Thoracic aorta (tissue), 2 donors: ENCODE measurements at regions not wholly inside any gene's neighbourhood (a gene's known extent, or its start where the extent isn't known, plus 50 kb on each side); places are given as distances from the start of the nearest gene placed in this dataset.

ENCODE experiments used
- ATAC-seq: fragments of 150-250 bp; one replicate; pipeline ENCODE4 v1.8.0; 2017; ENCODE audit warnings: low read depth; ENCODE audit not compliant: insufficient number of reproducible peaks, low FRiP score
- DNase-seq: peaks from one replicate; pipeline ENCODE4 v3.0.0-alpha.2; 2020; ENCODE audit warnings: low spot score
- H3K27ac ChIP-seq, 2 donors: fragments of 200-600 bp; sonication (generic); 1 replicate in 1 of 2; 2 replicates in 1 of 2; pipeline ENCODE4 v1.5.1; 2016; ENCODE audit warnings: mild to moderate bottlenecking in 2 of 2, moderate library complexity in 2 of 2
- H3K27me3 ChIP-seq: fragments of 200-600 bp; sonication (generic); replicated peaks from 2 replicates; pipeline ENCODE4 v1.6.0; 2016; ENCODE audit warnings: mild to moderate bottlenecking; ENCODE audit not compliant: insufficient read depth
- H3K36me3 ChIP-seq: fragments of 200-600 bp; sonication (generic); one replicate; pipeline ENCODE4 v1.5.1; 2016
- H3K4me1 ChIP-seq, 2 donors: fragments of 200-600 bp; sonication (generic); 1 replicate in 1 of 2; 2 replicates in 1 of 2; pipeline versions ENCODE4 v1.5.1 to v1.6.0; 2016; ENCODE audit warnings: low read depth in 2 of 2, mild to moderate bottlenecking in 1 of 2; ENCODE audit not compliant: control insufficient read depth in 1 of 2
- H3K4me3 ChIP-seq: fragments of 200-600 bp; sonication (generic); 2 replicates; pipeline ENCODE4 v1.5.1; 2016; ENCODE audit warnings: mild to moderate bottlenecking
- H3K9me3 ChIP-seq: fragments of 200-600 bp; sonication (generic); 2 replicates; pipeline ENCODE4 v1.5.1; 2016
- CTCF ChIP-seq: fragments of 200-600 bp; sonication (generic); IDR thresholded peaks from one replicate; pipeline ENCODE4 v1.5.1; 2019; ENCODE audit warnings: antibody characterized with exemption

DNA sequence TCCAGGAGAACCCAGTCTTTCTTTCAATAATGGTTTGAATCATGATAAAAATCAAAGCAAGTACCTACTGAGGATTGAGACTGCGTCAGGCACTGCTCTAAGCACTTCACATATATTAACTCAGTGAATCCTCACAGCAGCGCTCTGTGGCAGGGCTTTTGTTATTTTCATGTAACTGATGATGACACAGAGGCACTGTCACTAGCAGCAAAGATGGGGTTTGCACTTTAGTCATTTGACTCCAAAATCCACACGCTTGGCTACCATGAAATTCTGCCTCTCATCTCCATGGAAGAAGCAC is 98.8 kb upstream of the GSC start:
- ATAC-seq: no peak
- no peaks in the 10 kb centered on the region for H3K36me3 ChIP-seq
- TF ChIP-seq CTCF: no peak
- H3K4me1 ChIP-seq: no peaks in the 10 kb centered on the region
- no peak for DNase-seq
- no peaks in the 10 kb centered on the region for H3K27me3 ChIP-seq
- H3K4me3 ChIP-seq: no peak overlapping the region
- no peak overlapping the region for H3K27ac ChIP-seq
- no peaks in the 10 kb centered on the region for H3K9me3 ChIP-seq

- no peak for TF ChIP-seq CTCF
- no peaks in the 10 kb centered on the region for H3K27me3 ChIP-seq
- DNase-seq (no peak), ATAC-seq (no peak)
- H3K36me3 ChIP-seq: no peaks in the 10 kb centered on the region
- no peak overlapping the region for H3K4me3 ChIP-seq
- no peaks in the 10 kb centered on the region for H3K9me3 ChIP-seq
- H3K4me1 ChIP-seq: no peaks in the 10 kb centered on the region
- H3K27ac ChIP-seq: no peak overlapping the region
These were observed 98.2 kb upstream of the GSC start for GRCh38 chr14:94867946-94868771.

DNA sequence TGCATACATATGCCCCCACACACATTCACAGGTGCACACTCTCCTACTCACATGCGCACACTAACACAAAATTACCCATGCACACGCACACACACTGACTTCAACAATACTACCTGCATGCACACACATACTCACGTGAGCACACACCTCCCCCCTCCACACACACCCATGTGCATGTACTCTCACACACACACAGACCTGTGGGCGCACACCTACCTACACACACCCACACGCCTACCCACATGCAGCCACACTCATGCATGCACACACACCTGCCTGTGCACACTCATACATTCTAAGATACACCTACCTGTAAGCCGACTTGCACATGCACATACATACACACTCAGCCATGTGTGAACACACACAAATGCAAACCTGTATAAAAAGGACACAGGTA is 97.3 kb upstream of the GSC start:
- Histone ChIP-seq H3K4me1 (no peaks in the 10 kb centered on the region), H3K27me3 (no peaks in the 10 kb centered on the region), H3K36me3 (no peaks in the 10 kb centered on the region), H3K9me3 (no peaks in the 10 kb centered on the region), H3K27ac (no peak overlapping the region), H3K4me3 (no peak overlapping the region)
- ATAC-seq (no peak), DNase-seq (no peak)
- TF ChIP-seq CTCF: no peak

DNA sequence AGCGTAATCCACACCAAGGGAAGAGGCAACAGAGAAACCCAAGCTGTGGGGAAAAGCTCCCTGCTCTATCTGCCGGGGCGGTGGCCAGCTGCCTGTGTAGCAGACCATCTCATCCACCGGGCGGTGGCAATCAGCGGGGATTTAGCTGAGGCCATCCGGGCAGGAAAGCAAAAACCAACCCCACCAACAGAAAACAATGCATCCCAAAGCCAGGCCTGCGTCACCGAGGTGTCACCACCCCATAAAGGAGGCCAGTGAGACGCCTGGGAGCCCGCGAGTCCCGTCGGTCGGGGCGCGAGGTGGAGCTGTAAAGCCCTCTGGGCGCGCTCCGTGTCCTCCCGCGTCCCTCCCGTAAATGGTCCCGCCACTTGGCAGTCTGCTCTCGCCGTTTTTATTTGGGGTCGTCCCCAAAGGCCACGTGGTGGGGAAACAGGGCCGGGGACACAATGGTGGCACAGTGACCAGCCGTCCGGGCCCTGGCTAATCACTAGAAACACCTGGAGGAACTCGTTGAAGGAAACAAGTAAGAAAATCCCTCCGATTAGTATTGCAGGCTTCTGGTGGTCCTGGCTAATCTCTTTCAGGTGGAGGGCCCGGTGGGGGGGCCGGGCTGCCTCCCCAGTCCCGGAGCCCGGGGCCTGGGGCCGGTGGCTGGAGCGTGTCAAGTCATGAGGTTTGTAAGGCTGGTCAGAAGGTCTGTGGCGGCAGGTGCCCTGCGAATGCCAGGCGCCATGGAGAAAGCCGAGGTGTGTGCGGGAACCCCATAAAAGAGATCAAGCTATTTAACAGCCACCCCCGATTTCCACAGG is 94.7 kb upstream of the GSC start:
- H3K27ac ChIP-seq: no peak overlapping the region
- no peak for DNase-seq
- no peaks in the 10 kb centered on the region for H3K4me1 ChIP-seq
- ATAC-seq: no peak
- TF ChIP-seq CTCF: no peak
- H3K9me3 ChIP-seq: no peaks in the 10 kb centered on the region
- no peaks in the 10 kb centered on the region for H3K36me3 ChIP-seq
- H3K27me3 ChIP-seq: no peaks in the 10 kb centered on the region
- no peak overlapping the region for H3K4me3 ChIP-seq

- Histone ChIP-seq H3K4me1 (no peaks in the 10 kb centered on the region), H3K36me3 (no peaks in the 10 kb centered on the region), H3K9me3 (no peaks in the 10 kb centered on the region), H3K27me3 (no peaks in the 10 kb centered on the region), H3K27ac (no peak overlapping the region), H3K4me3 (no peak overlapping the region)
- ATAC-seq: no peak
- no peak for DNase-seq
- TF ChIP-seq CTCF: no peak
These were observed 93.5 kb upstream of the GSC start for GRCh38 chr14:94863366-94863765.
